C4-2B (cell line): ENCODE measurements at regions not wholly inside any gene's neighbourhood (a gene's known extent, or its start where the extent isn't known, plus 50 kb on each side); places are given as distances from the start of the nearest gene placed in this dataset.

Experiments
- CTCF ChIP-seq: fragments of 450-650 bp; conservative IDR thresholded peaks from 2 replicates; pipeline ENCODE4 v1.5.1; 2017; ENCODE audit warnings: mild to moderate bottlenecking
- ZFX ChIP-seq: fragments of 450-650 bp; IDR thresholded peaks from 2 replicates; pipeline ENCODE4 v1.6.1; 2017

DNA sequence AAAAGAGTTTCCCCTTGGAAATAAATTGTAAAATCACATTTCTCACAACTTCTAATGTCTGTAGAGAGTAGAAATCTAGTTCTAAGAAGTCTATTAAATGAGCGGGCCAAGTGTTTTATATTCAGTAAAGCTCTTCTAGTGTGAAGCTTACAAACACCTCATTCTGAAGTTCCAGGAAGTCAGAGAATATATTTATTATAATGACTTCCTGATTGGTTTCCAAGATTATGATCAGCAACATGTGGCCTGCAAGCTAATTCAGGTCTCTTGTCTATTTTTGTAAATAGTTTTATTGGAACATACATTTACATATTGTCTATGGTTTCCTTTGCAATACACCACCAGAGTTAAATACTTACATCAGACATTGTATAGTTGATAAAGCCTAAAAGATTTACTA lies 603.9 kb downstream of the AMY1C start:
- TF ChIP-seq CTCF = no peak
- TF ChIP-seq ZFX = no peak
